ENCODE measurements at regions not wholly inside any gene's neighbourhood (a gene's known extent, or its start where the extent isn't known, plus 50 kb on each side); places are given as distances from the start of the nearest gene placed in this dataset.

DNA sequence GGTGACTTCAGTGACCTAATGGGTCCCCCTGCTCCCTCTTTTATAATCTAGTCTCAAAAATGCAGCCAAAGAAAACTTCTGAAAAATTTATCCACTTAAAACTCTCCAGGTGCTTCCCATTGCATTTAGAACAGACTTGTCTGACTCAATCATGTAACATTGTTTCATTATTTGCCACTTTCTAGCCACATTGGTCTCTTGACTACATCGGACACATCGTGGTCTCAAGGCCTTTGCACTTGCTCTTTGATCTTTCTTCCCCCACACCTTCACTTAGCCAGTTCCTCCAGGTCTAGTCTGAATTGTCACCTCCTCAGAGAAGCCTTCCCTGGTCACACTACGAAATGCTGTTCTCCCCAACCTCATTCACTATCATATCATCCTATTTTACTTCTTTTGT, 97.0 kb upstream of the E2F8 start:
- peaks cover 0 to 72% (median 0%) of the 10 kb centered on the region in 4 donors for H3K27me3 ChIP-seq
- no peak for DNase-seq
- no peaks in the 10 kb centered on the region for H3K9me3 ChIP-seq
- no peak overlapping the region for H3K4me3 ChIP-seq
- no peaks in the 10 kb centered on the region for H3K36me3 ChIP-seq
- no peak overlapping the region for H3K27ac ChIP-seq
- H3K4me1 ChIP-seq, result no peaks in the 10 kb centered on the region
- WGBS, 2 donors, result 76 to 82% methylated on average over 3 of the region's 3 CpGs
- intact Hi-C loops (cut with DNase I), result no loop called here
- TF ChIP-seq, protein P1, sequence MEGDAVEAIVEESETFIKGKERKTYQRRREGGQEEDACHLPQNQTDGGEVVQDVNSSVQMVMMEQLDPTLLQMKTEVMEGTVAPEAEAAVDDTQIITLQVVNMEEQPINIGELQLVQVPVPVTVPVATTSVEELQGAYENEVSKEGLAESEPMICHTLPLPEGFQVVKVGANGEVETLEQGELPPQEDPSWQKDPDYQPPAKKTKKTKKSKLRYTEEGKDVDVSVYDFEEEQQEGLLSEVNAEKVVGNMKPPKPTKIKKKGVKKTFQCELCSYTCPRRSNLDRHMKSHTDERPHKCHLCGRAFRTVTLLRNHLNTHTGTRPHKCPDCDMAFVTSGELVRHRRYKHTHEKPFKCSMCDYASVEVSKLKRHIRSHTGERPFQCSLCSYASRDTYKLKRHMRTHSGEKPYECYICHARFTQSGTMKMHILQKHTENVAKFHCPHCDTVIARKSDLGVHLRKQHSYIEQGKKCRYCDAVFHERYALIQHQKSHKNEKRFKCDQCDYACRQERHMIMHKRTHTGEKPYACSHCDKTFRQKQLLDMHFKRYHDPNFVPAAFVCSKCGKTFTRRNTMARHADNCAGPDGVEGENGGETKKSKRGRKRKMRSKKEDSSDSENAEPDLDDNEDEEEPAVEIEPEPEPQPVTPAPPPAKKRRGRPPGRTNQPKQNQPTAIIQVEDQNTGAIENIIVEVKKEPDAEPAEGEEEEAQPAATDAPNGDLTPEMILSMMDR (IDR thresholded peaks at IDR 0.05), result no peak
- TF ChIP-seq POLR2A (IDR thresholded peaks at IDR 0.05), result no peak

DNA sequence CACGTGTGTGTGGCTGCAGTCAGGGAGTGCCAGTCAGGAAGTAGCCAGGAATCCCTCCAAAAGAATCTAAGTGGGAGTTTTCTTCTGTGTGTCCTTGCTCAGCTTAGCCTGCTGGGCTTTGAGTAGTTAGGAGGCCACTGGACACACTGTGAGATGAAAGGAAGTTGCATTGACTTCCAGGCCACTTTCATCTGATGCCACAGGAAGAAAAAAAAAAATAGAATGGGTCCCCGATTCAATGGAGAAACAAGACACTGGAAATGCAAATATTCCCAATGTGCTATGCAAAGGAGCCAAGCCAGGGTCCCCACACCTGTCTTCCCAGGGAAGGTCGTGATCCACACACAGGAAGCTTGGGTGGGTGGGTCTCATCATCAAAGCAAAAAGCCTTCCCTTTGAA, 95.6 kb upstream of the E2F8 start:
- WGBS, 2 donors, result 11 to 35% methylated on average over 2 to 3 of the region's 3 CpGs
- Histone ChIP-seq H3K4me1 (no peaks in the 10 kb centered on the region), H3K27me3 (peaks cover 0 to 59% (median 0%) of the 10 kb centered on the region in 4 donors), H3K27ac (no peak overlapping the region), H3K4me3 (no peak overlapping the region), H3K9me3 (no peaks in the 10 kb centered on the region), H3K36me3 (no peaks in the 10 kb centered on the region)
- intact Hi-C loops (cut with DNase I), result no loop called here
- DNase-seq, result no peak
- TF ChIP-seq, protein P1 (IDR thresholded peaks at IDR 0.05), result no peak
- no peak for TF ChIP-seq POLR2A (IDR thresholded peaks at IDR 0.05)

DNA sequence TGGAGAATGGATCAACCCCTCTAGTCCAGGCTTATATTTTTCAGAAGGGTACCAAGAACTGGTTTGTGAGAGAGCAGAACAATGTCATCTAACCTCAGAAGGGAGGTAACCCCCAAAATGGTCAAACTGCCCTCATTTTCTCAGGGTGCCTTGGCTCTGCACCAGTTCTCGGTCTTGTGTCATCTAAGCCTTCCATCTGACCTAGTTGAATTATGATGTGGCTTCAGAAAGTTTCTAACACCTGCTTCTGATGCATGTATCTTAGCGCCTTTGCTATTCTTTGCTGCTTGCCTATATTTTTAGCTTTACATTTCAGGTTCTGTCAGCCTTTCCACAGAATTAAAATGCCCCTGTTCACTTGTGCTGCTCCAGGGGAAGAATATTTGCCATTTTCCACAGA, 91.7 kb upstream of the E2F8 start:
- peaks cover 0 to 39% (median 0%) of the 10 kb centered on the region in 4 donors for H3K27me3 ChIP-seq
- intact Hi-C loops (cut with DNase I), result no loop called here
- H3K36me3 ChIP-seq, result no peaks in the 10 kb centered on the region
- no peak for DNase-seq
- no peak overlapping the region for H3K4me3 ChIP-seq
- 84 to 90% methylated on average over 2 of the region's 2 CpGs for WGBS, 2 donors
- no peaks in the 10 kb centered on the region for H3K4me1 ChIP-seq
- no peak overlapping the region for H3K27ac ChIP-seq
- no peaks in the 10 kb centered on the region for H3K9me3 ChIP-seq
- TF ChIP-seq, protein P1 (IDR thresholded peaks at IDR 0.05), result no peak
- TF ChIP-seq POLR2A (IDR thresholded peaks at IDR 0.05), result no peak

DNA sequence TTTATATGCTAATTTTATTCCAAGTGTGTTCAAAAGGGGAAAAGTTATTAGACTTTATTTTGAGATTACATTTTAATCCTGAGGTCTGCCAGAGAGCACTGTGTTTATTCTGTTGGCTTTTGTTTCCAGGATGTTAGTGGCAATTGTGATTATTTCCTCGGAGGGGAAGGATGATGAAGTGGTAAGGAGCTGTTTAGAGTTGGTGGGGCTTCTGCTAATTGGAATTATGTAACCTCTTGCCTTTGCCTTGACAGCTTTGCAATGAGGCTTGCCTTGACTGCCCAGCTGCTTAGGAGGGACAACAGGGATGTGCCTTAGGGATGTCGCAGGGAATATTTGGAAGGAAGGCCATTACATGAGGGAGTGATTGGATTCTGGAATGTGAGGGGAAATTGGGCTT, 89.7 kb upstream of the E2F8 start:
- H3K4me1 ChIP-seq, result no peaks in the 10 kb centered on the region
- WGBS, 2 donors, result 28 to 29% methylated on average over 2 of the region's 2 CpGs
- TF ChIP-seq, protein P1 (IDR thresholded peaks at IDR 0.05), result no peak
- TF ChIP-seq POLR2A (IDR thresholded peaks at IDR 0.05), result no peak
- H3K4me3 ChIP-seq, result no peak overlapping the region
- no peak overlapping the region for H3K27ac ChIP-seq
- intact Hi-C loops (cut with DNase I), result no loop called here
- H3K36me3 ChIP-seq, result no peaks in the 10 kb centered on the region
- no peak for DNase-seq
- H3K9me3 ChIP-seq, result no peaks in the 10 kb centered on the region
- H3K27me3 ChIP-seq, result peaks cover 0 to 26% (median 0%) of the 10 kb centered on the region in 4 donors

DNA sequence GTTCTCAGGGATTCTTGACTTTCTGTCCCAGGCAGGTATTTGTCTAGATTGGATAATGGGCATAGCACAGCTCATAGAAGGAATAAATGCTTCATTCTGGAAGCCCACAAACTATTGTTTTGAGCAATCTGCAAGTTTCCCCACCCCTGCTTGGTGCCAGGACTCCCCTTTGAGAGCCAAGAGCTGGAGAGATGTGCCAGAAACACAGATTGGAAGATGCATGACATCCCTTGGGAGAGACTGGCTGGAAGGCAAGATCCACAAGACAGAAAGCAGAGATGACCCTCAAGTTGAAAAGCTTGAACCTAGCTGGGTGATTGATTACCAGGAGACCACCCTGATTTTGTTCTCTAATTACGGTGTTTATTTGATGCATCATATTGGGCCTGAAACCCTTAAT, 89.2 kb upstream of the E2F8 start:
- H3K4me1 ChIP-seq, result no peaks in the 10 kb centered on the region
- DNase-seq, result no peak
- H3K9me3 ChIP-seq, result no peaks in the 10 kb centered on the region
- H3K36me3 ChIP-seq, result no peaks in the 10 kb centered on the region
- H3K27me3 ChIP-seq, result peaks cover 0 to 26% (median 0%) of the 10 kb centered on the region in 4 donors
- H3K4me3 ChIP-seq, result no peak overlapping the region
- intact Hi-C loops (cut with DNase I), result no loop called here
- TF ChIP-seq, protein P1 (IDR thresholded peaks at IDR 0.05), result no peak
- TF ChIP-seq POLR2A (IDR thresholded peaks at IDR 0.05), result no peak
- 75 to 76% methylated on average over 1 of the region's 1 CpG for WGBS, 2 donors
- H3K27ac ChIP-seq, result no peak overlapping the region

All from esophagus squamous epithelium (tissue), 5 donors.